GM23338 (cell line): ENCODE measurements at regions not wholly inside any gene's neighbourhood (a gene's known extent, or its start where the extent isn't known, plus 50 kb on each side); places are given as distances from the start of the nearest gene placed in this dataset.

Source experiments
- ATAC-seq: fragments of 200-7000 bp; cut with Tn5 transposase; 3 replicates; pipeline ENCODE4 v1.9.1; 2020
- DNase-seq: peaks from one replicate; pipeline ENCODE4 v3.0.0-alpha.2; 2015; ENCODE audit warnings: low spot score
- H2AFZ ChIP-seq: fragments of 200-600 bp; sonication (generic); 2 replicates; pipeline ENCODE4 v1.8.0; 2016; ENCODE audit warnings: antibody characterized with exemption, mild to moderate bottlenecking, moderate library complexity
- H3F3A ChIP-seq: fragments of 200-600 bp; sonication (generic); replicated peaks from 2 replicates; pipeline ENCODE4 v1.8.0; 2017; ENCODE audit warnings: antibody characterized with exemption, mixed run types, low read depth
- H3K27ac ChIP-seq: fragments of 200-600 bp; sonication (generic); 2 replicates; pipeline ENCODE4 v1.6.1; 2016; ENCODE audit warnings: low read depth
- H3K27me3 ChIP-seq: fragments of 200-600 bp; sonication (generic); 2 replicates; pipeline ENCODE4 v1.8.0; 2016; ENCODE audit warnings: mild to moderate bottlenecking, mixed run types, moderate library complexity; ENCODE audit not compliant: insufficient read depth
- H3K36me3 ChIP-seq: fragments of 200-600 bp; sonication (generic); 2 replicates; pipeline ENCODE4 v1.8.0; 2016; ENCODE audit warnings: mild to moderate bottlenecking; ENCODE audit not compliant: insufficient read depth
- H3K4me1 ChIP-seq: fragments of 200-600 bp; sonication (generic); 2 replicates; pipeline ENCODE4 v1.8.0; 2016; ENCODE audit warnings: mild to moderate bottlenecking, moderate library complexity; ENCODE audit not compliant: insufficient read depth
- H3K4me2 ChIP-seq: fragments of 200-600 bp; sonication (generic); 2 replicates; pipeline ENCODE4 v1.7.1; 2017; ENCODE audit warnings: mixed run types
- H3K4me3 ChIP-seq: fragments of 200-600 bp; sonication (generic); 2 replicates; pipeline ENCODE4 v1.6.1; 2016; ENCODE audit warnings: mixed run types
- H3K79me2 ChIP-seq: fragments of 200-600 bp; sonication (generic); replicated peaks from 2 replicates; pipeline ENCODE4 v1.8.0; 2017; ENCODE audit warnings: mild to moderate bottlenecking; ENCODE audit not compliant: insufficient read depth
- H3K9me2 ChIP-seq: fragments of 200-600 bp; sonication (generic); 2 replicates; pipeline ENCODE4 v1.8.0; 2017; ENCODE audit not compliant: insufficient read depth
- H4K20me1 ChIP-seq: fragments of 200-600 bp; sonication (generic); replicated peaks from 2 replicates; pipeline ENCODE4 v1.8.0; 2017; ENCODE audit warnings: mild to moderate bottlenecking; ENCODE audit not compliant: insufficient read depth
- H3K27ac Mint-ChIP-seq: 2 replicates; pipeline ENCODE4 v1.8.0; 2020; ENCODE audit warnings: inconsistent platforms, mild to moderate bottlenecking, moderate library complexity, mixed read lengths
- H3K27me3 Mint-ChIP-seq: 3 replicates; pipeline ENCODE4 v1.8.0; 2022; ENCODE audit warnings: low read depth, mild to moderate bottlenecking, moderate library complexity, mixed read lengths, inconsistent platforms; ENCODE audit not compliant: insufficient read depth, poor library complexity
- H3K36me3 Mint-ChIP-seq: 3 replicates; pipeline ENCODE4 v1.8.0; 2021; ENCODE audit warnings: low read depth, mild to moderate bottlenecking, inconsistent platforms, moderate library complexity, mixed read lengths
- H3K4me1 Mint-ChIP-seq: 3 replicates; pipeline ENCODE4 v1.8.0; 2020; ENCODE audit warnings: mild to moderate bottlenecking, inconsistent platforms, mixed read lengths
- H3K4me3 Mint-ChIP-seq: 3 replicates; pipeline ENCODE4 v1.8.0; 2021; ENCODE audit warnings: moderate library complexity, mild to moderate bottlenecking, inconsistent platforms, mixed read lengths
- H3K9me3 Mint-ChIP-seq: 3 replicates; pipeline ENCODE4 v1.8.0; 2020; ENCODE audit warnings: moderate library complexity, mild to moderate bottlenecking, inconsistent platforms, mixed read lengths
- CREB1 ChIP-seq: fragments of 250-450 bp; sonication (Bioruptor Pico); IDR thresholded peaks from 2 replicates; pipeline ENCODE4 v1.5.0; 2020; ENCODE audit warnings: low read depth, mild to moderate bottlenecking, moderate library complexity
- EZH2 ChIP-seq: fragments of 200-600 bp; sonication (generic); IDR thresholded peaks from one replicate; pipeline ENCODE4 v1.8.0; 2017; ENCODE audit warnings: antibody characterized with exemption, mild to moderate bottlenecking, low read depth; ENCODE audit not compliant: unreplicated experiment
- EZH2phosphoT487 ChIP-seq: fragments of 200-600 bp; sonication (generic); IDR thresholded peaks from one replicate; pipeline ENCODE4 v1.8.1; 2018; ENCODE audit warnings: antibody characterized with exemption; ENCODE audit not compliant: unreplicated experiment
- JUNB ChIP-seq: IDR thresholded peaks from one replicate; pipeline ENCODE4 v1.6.1; 2016; ENCODE audit warnings: antibody characterized with exemption; ENCODE audit not compliant: unreplicated experiment
- NANOG ChIP-seq: IDR thresholded peaks from 2 replicates; pipeline ENCODE4 v1.6.1; 2016; ENCODE audit warnings: antibody characterized with exemption, borderline replicate concordance
- POLR2AphosphoS5 ChIP-seq: IDR thresholded peaks from 2 replicates; pipeline ENCODE4 v1.6.1; 2016; ENCODE audit warnings: antibody characterized with exemption, low read depth
- STAT1 ChIP-seq: IDR thresholded peaks from one replicate; pipeline ENCODE4 v1.6.1; 2016; ENCODE audit warnings: antibody characterized with exemption; ENCODE audit not compliant: unreplicated experiment
- ZNF114 ChIP-seq: fragments of 250-450 bp; sonication (Bioruptor Pico); IDR thresholded peaks from 2 replicates; pipeline ENCODE4 v1.5.0; 2020; ENCODE audit warnings: mild to moderate bottlenecking, moderate library complexity
- ZNF331 ChIP-seq: fragments of 250-450 bp; sonication (Bioruptor Pico); IDR thresholded peaks from 2 replicates; pipeline ENCODE4 v1.5.0; 2020; ENCODE audit warnings: low read depth, mild to moderate bottlenecking, moderate library complexity
- TF ChIP-seq, protein P1 (sequence below): IDR thresholded peaks from one replicate; pipeline ENCODE4 v1.6.1; 2018; ENCODE audit warnings: antibody characterized with exemption; ENCODE audit not compliant: unreplicated experiment
- TF ChIP-seq, protein P2 (sequence below): fragments of 250-450 bp; sonication (Bioruptor Pico); IDR thresholded peaks from 2 replicates; pipeline ENCODE4 v1.5.0; 2020; ENCODE audit warnings: mild to moderate bottlenecking, moderate library complexity
- TF ChIP-seq, protein P3 (sequence below): IDR thresholded peaks from 2 replicates; pipeline ENCODE4 v1.6.1; 2016; ENCODE audit warnings: antibody characterized with exemption
- TF ChIP-seq, protein P4 (sequence below), 2 experiments: fragments of 200-600 bp in 1 of 2; sonication (generic) in 1 of 2; conservative IDR thresholded peaks; 2 replicates each; pipeline versions ENCODE4 v1.5.1 to v1.6.1; 2016 to 2017; ENCODE audit warnings: antibody characterized with exemption in 2 of 2, low read depth in 2 of 2, mild to moderate bottlenecking in 2 of 2, moderate library complexity in 1 of 2

DNA sequence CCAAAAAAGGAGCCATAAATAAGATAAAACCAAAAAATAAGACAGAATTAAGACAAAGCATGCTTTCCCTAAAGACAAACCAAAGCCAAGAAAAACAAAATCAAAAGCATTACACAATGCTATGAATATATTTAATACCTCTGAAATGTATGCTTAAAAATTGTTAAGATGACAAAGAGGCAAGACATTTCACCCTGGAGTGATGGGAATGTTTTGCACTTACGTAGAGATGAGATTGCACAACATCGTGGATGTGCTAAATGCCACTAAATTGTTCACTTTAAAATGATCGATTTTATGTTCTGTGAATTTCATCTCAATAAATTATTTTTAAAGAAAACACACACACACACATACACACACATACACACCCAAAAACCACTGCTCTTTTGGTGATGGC is 386.6 kb upstream of the KLHL29 start:
- no peaks in the 10 kb centered on the region for H3F3A ChIP-seq
- no peaks in the 10 kb centered on the region for H3K36me3 ChIP-seq
- H3K79me2 ChIP-seq = no peaks in the 10 kb centered on the region
- Mint-ChIP-seq H3K4me3 (no peak overlapping the region), H3K36me3 (no peaks in the 10 kb centered on the region), H3K4me1 (0 out of 3 replicates have a peak, but pooled peaks cover 3% of the 10 kb centered on the region), H3K27me3 (no peaks in the 10 kb centered on the region), H3K9me3 (no peaks in the 10 kb centered on the region), H3K27ac (no peak overlapping the region)
- no peaks in the 10 kb centered on the region for H4K20me1 ChIP-seq
- DNase-seq (no peak), ATAC-seq (no peak)
- peaks cover 5% of the 10 kb centered on the region; the same call in 1 of the 2 replicates for H3K9me2 ChIP-seq
- no peak overlapping the region for H3K4me3 ChIP-seq
- no peak overlapping the region for H2AFZ ChIP-seq
- no peak for TF ChIP-seq POLR2AphosphoS5
- TF ChIP-seq EZH2 = no peak
- TF ChIP-seq STAT1 = no peak
- no peak for TF ChIP-seq ZNF114 (CRISPR knock-in tag)
- no peak for TF ChIP-seq JUNB
- TF ChIP-seq NANOG = no peak
- TF ChIP-seq, protein P1, sequence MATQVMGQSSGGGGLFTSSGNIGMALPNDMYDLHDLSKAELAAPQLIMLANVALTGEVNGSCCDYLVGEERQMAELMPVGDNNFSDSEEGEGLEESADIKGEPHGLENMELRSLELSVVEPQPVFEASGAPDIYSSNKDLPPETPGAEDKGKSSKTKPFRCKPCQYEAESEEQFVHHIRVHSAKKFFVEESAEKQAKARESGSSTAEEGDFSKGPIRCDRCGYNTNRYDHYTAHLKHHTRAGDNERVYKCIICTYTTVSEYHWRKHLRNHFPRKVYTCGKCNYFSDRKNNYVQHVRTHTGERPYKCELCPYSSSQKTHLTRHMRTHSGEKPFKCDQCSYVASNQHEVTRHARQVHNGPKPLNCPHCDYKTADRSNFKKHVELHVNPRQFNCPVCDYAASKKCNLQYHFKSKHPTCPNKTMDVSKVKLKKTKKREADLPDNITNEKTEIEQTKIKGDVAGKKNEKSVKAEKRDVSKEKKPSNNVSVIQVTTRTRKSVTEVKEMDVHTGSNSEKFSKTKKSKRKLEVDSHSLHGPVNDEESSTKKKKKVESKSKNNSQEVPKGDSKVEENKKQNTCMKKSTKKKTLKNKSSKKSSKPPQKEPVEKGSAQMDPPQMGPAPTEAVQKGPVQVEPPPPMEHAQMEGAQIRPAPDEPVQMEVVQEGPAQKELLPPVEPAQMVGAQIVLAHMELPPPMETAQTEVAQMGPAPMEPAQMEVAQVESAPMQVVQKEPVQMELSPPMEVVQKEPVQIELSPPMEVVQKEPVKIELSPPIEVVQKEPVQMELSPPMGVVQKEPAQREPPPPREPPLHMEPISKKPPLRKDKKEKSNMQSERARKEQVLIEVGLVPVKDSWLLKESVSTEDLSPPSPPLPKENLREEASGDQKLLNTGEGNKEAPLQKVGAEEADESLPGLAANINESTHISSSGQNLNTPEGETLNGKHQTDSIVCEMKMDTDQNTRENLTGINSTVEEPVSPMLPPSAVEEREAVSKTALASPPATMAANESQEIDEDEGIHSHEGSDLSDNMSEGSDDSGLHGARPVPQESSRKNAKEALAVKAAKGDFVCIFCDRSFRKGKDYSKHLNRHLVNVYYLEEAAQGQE = no peak
- TF ChIP-seq, protein P2, sequence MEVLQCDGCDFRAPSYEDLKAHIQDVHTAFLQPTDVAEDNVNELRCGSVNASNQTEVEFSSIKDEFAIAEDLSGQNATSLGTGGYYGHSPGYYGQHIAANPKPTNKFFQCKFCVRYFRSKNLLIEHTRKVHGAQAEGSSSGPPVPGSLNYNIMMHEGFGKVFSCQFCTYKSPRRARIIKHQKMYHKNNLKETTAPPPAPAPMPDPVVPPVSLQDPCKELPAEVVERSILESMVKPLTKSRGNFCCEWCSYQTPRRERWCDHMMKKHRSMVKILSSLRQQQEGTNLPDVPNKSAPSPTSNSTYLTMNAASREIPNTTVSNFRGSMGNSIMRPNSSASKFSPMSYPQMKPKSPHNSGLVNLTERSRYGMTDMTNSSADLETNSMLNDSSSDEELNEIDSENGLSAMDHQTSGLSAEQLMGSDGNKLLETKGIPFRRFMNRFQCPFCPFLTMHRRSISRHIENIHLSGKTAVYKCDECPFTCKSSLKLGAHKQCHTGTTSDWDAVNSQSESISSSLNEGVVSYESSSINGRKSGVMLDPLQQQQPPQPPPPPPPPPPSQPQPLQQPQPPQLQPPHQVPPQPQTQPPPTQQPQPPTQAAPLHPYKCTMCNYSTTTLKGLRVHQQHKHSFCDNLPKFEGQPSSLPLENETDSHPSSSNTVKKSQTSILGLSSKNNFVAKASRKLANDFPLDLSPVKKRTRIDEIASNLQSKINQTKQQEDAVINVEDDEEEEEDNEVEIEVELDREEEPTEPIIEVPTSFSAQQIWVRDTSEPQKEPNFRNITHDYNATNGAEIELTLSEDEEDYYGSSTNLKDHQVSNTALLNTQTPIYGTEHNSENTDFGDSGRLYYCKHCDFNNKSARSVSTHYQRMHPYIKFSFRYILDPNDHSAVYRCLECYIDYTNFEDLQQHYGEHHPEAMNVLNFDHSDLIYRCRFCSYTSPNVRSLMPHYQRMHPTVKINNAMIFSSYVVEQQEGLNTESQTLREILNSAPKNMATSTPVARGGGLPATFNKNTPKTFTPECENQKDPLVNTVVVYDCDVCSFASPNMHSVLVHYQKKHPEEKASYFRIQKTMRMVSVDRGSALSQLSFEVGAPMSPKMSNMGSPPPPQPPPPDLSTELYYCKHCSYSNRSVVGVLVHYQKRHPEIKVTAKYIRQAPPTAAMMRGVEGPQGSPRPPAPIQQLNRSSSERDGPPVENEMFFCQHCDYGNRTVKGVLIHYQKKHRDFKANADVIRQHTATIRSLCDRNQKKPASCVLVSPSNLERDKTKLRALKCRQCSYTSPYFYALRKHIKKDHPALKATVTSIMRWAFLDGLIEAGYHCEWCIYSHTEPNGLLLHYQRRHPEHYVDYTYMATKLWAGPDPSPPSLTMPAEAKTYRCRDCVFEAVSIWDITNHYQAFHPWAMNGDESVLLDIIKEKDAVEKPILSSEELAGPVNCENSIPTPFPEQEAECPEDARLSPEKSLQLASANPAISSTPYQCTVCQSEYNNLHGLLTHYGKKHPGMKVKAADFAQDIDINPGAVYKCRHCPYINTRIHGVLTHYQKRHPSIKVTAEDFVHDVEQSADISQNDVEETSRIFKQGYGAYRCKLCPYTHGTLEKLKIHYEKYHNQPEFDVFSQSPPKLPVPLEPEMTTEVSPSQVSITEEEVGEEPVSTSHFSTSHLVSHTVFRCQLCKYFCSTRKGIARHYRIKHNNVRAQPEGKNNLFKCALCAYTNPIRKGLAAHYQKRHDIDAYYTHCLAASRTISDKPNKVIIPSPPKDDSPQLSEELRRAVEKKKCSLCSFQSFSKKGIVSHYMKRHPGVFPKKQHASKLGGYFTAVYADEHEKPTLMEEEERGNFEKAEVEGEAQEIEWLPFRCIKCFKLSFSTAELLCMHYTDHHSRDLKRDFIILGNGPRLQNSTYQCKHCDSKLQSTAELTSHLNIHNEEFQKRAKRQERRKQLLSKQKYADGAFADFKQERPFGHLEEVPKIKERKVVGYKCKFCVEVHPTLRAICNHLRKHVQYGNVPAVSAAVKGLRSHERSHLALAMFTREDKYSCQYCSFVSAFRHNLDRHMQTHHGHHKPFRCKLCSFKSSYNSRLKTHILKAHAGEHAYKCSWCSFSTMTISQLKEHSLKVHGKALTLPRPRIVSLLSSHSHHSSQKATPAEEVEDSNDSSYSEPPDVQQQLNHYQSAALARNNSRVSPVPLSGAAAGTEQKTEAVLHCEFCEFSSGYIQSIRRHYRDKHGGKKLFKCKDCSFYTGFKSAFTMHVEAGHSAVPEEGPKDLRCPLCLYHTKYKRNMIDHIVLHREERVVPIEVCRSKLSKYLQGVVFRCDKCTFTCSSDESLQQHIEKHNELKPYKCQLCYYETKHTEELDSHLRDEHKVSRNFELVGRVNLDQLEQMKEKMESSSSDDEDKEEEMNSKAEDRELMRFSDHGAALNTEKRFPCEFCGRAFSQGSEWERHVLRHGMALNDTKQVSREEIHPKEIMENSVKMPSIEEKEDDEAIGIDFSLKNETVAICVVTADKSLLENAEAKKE (CRISPR knock-in tag) = no peak
- TF ChIP-seq, protein P3, sequence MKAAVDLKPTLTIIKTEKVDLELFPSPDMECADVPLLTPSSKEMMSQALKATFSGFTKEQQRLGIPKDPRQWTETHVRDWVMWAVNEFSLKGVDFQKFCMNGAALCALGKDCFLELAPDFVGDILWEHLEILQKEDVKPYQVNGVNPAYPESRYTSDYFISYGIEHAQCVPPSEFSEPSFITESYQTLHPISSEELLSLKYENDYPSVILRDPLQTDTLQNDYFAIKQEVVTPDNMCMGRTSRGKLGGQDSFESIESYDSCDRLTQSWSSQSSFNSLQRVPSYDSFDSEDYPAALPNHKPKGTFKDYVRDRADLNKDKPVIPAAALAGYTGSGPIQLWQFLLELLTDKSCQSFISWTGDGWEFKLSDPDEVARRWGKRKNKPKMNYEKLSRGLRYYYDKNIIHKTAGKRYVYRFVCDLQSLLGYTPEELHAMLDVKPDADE = no peak
- TF ChIP-seq ZNF331 = no peak
- TF ChIP-seq CREB1 (CRISPR knock-in tag) = no peak
- no peak for TF ChIP-seq EZH2phosphoT487
- TF ChIP-seq, protein P4, sequence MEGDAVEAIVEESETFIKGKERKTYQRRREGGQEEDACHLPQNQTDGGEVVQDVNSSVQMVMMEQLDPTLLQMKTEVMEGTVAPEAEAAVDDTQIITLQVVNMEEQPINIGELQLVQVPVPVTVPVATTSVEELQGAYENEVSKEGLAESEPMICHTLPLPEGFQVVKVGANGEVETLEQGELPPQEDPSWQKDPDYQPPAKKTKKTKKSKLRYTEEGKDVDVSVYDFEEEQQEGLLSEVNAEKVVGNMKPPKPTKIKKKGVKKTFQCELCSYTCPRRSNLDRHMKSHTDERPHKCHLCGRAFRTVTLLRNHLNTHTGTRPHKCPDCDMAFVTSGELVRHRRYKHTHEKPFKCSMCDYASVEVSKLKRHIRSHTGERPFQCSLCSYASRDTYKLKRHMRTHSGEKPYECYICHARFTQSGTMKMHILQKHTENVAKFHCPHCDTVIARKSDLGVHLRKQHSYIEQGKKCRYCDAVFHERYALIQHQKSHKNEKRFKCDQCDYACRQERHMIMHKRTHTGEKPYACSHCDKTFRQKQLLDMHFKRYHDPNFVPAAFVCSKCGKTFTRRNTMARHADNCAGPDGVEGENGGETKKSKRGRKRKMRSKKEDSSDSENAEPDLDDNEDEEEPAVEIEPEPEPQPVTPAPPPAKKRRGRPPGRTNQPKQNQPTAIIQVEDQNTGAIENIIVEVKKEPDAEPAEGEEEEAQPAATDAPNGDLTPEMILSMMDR (conservative IDR thresholded peaks at IDR 0.05; ENCODE audit: low read depth in 2 of 2) = no peak
- no peaks in the 10 kb centered on the region for H3K4me1 ChIP-seq
- H3K27ac ChIP-seq = no peak overlapping the region
- H3K27me3 ChIP-seq = no peaks in the 10 kb centered on the region
- no peak overlapping the region for H3K4me2 ChIP-seq
